Stomach (tissue), 4 donors: ENCODE measurements at regions not wholly inside any gene's neighbourhood (a gene's known extent, or its start where the extent isn't known, plus 50 kb on each side); places are given as distances from the start of the nearest gene placed in this dataset.

Source experiments
- POLR2A ChIP-seq, 4 donors: fragments of 450-650 bp; IDR thresholded peaks; one replicate each; pipeline ENCODE4 v1.6.1; 2016; ENCODE audit warnings: antibody characterized with exemption in 4 of 4, control low read depth in 2 of 4, mild to moderate bottlenecking in 1 of 4, moderate library complexity in 1 of 4
- POLR2AphosphoS5 ChIP-seq, 3 donors: sonication (generic); formaldehyde crosslinking; IDR thresholded peaks; one replicate each; pipeline ENCODE4 v1.6.1; 2016; ENCODE audit warnings: antibody characterized with exemption in 3 of 3
- TF ChIP-seq, protein P1 (sequence below), 7 experiments: fragments of 450-650 bp in 4 of 7; fragments of 200-600 bp in 3 of 7; sonication (generic) in 3 of 7; IDR thresholded peaks; one replicate each; pipeline ENCODE4 v1.5.1; 2016 to 2019; ENCODE audit warnings: antibody characterized with exemption in 7 of 7, control low read depth in 2 of 7, mild to moderate bottlenecking in 1 of 7

DNA sequence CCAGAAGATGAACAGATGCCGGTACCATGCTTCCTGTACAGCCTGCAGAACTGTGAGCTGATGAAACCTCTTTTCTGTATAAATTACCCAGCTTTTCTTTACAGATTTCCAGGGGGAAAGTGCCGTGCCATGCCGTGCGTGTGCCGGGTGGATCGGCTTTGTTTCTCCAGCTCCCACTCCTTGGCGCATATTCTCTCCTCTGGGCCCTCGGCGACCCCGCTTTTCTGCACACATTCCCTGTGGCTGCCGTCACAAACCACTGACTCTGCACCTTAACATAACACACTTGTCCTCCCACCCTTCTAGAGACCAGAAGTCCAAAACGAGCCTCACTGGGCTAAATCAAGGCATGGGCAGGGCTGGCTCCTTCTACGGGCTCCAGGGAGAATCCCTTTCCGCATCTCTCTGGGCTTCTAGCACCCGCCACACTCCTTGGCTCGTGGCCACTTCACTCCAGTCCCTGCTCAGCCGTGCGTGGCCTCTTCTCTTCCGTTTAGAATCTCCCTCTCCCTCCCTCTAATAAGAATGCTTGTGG, 164.9 kb downstream of the C16orf95 start:
- TF ChIP-seq POLR2A (IDR thresholded peaks at IDR 0.05) (no peak), POLR2AphosphoS5 (IDR thresholded peaks at IDR 0.05) (no peak)
- TF ChIP-seq, protein P1, sequence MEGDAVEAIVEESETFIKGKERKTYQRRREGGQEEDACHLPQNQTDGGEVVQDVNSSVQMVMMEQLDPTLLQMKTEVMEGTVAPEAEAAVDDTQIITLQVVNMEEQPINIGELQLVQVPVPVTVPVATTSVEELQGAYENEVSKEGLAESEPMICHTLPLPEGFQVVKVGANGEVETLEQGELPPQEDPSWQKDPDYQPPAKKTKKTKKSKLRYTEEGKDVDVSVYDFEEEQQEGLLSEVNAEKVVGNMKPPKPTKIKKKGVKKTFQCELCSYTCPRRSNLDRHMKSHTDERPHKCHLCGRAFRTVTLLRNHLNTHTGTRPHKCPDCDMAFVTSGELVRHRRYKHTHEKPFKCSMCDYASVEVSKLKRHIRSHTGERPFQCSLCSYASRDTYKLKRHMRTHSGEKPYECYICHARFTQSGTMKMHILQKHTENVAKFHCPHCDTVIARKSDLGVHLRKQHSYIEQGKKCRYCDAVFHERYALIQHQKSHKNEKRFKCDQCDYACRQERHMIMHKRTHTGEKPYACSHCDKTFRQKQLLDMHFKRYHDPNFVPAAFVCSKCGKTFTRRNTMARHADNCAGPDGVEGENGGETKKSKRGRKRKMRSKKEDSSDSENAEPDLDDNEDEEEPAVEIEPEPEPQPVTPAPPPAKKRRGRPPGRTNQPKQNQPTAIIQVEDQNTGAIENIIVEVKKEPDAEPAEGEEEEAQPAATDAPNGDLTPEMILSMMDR (IDR thresholded peaks at IDR 0.05): no peak
